T-helper 2 cell treated with Interferon-gamma antibody and Interleukin-4, amounts not matched to agents 100 ng/mL and 5 ng/mL, for 36 hours (primary cell): ENCODE measurements at regions not wholly inside any gene's neighbourhood (a gene's known extent, or its start where the extent isn't known, plus 50 kb on each side); places are given as distances from the start of the nearest gene placed in this dataset.

Experiments used
- intact Hi-C: fragments of 100-400 bp; cut with micrococcal nuclease; formaldehyde crosslinking; loops from one replicate; pipeline ENCODE4 v1.15.1; 2023

- intact Hi-C loops, result no loop called here
Observed at GRCh38 chr1:79817031-79817560, 810.6 kb upstream of the ADGRL4 start.

- intact Hi-C loops, result no loop called here
Observed at GRCh38 chr1:79815115-79815514, 808.6 kb upstream of the ADGRL4 start.

- intact Hi-C loops, result no loop called here
Observed at GRCh38 chr1:79811173-79811572, 804.6 kb upstream of the ADGRL4 start.

DNA sequence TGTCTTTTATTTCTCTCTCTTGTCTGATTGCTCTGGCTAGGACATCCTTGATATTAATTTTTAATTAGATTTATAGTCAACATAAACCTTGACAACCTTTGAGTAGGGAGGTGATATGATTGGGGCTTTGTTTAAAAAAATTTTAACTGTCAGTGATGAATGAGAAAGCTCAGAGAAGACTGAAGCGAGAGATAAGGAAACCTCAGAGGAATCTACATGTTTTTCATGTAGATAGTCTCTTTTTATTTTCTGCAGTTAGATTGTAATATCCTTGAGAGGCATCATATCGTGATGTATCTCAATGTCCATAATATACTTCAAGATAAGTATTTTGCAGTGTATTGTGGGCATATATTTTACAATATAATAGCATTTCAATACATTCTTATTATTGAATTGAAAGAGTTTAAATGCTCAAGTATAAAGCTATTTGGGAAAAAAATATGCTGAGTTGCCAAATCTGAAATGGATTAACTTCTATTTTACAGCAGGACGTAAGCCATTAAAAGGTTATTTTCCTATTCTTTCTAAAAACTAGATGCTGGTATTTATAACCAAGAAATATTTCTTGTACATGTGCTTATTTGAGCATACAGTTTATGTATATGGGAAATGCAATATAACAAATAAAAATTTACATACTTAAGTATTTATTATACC is 802.4 kb upstream of the ADGRL4 start:
- intact Hi-C loops, result no loop called here

GRCh38 chr1:79807816-79808215 is 801.3 kb upstream of the ADGRL4 start:
- intact Hi-C loops, result no loop called here

DNA sequence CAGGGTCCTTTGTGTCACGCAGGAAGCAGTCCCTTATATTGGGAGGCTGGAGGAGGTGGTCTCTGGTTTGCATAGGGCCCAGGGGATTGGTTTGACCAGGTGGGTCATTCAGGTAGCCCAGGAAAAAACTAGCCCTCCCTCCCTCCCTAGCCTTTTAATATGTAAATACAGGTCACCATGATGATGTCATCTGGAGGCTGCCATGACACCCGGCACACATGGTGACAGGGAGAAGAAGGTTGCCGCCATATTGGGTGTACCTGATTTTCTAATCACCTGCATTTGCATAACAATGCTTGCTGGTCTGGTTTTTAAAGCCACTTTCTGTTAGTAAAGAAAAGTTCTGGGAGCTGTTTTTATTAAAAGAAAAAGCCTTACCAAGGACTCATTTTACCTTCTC is 791.0 kb upstream of the ADGRL4 start:
- intact Hi-C loops, result no loop called here

DNA sequence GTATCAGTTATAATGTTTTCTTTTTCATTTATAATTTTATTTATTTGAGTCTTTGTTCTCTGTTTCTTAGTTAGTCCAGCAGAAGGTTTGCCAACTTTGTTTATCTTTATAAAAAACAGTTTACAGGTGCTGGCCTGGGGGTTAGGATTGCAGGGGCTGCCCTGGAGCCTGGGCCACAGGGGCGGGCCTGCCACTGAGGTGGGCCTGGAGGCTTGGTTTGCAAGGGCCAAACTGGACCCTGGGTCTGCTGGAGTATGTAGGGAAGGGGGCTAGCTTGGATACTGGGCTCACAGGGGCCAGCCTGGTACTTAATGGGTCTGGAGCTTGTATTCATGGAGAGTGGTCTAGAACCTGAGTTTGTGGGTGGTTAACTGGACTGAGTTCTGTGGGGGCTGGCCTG is 789.9 kb upstream of the ADGRL4 start:
- intact Hi-C loops, result no loop called here

DNA sequence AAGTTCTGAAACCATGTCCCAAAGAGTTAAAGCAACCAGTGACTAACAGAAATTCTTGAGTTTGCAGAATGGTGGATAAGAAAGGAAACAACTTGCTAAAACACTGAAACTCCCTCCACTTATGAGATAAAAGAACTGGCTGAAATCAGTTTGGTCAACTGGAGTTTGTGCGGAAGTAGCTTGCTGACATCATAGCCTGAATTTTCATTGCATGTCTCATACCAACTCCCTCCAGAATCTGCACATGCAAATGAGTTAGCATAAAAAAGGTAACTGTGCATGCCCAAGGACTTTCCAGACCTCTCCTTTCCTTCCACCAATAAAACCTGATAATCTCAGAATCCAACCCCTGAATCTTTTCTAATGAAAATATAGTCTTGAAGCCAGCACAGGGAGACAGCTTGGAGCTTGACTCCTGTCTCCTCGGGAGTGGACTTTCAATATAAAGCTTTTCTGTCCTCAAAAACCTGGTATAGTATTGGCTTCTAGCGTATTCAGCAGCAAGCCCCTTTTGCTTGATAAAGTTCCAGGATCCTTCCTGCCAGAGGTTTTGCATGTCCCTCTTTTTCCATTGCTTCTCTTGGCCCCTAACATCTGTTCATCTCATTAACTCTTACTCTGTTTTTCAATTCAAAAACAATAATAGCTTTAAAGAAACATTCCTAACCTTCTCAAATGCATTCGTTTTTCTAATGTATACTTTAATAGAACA is 785.8 kb upstream of the ADGRL4 start:
- intact Hi-C loops, result no loop called here

DNA sequence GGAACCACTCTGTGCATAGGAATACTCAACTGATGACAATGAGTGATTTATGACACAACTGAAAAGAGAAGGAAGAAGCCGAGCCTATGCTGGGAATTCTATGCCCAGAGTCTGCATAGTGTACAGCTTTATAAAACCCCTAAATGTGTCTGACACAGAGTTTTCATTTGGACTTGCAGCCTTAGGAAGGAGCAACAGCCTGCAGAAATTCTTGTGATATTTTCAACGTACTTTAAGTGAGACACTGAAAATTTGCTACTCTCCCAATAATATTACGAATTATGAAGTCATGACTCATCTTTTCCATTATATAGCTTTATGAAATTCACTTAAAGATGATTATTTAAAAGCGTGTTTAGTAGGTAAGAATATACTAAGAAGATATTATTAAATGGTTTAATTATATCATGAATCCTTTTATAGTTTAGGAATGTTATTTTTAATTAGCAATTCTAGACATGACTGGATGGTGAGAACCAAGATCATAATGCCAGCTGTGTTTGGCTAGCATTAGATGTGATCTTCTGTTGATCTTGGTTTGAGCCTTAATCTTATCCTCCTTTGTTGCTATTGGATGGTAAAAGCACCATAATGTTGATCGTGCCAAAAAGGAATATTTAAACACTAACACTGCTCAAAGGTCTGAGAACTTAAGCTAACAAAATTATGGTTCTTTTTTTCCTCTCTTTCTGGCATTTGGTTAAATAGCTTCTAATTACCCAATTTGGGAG is 785.1 kb upstream of the ADGRL4 start:
- intact Hi-C loops, result no loop called here

GRCh38 chr1:79790950-79791349 is 784.4 kb upstream of the ADGRL4 start:
- intact Hi-C loops, result no loop called here

DNA sequence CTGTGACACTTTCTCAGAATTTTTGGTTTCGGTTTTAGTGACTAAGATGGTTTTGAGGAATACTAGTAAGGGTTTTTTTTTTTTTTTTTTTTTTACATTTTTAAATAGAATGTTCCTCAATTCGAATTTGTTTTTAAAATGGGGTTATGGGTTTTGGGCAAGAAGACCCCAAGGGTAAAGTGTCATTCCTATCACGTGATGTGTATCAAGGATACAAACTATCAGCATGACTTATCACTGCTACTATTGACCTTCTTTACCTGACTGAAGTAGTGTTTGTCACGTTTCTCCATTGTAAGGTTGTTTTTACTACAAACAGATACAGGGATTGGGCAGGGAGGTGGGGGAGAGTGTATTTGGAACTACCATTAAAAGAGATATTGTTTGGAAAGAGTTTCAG is 781.1 kb upstream of the ADGRL4 start:
- intact Hi-C loops, result no loop called here

- intact Hi-C loops, result no loop called here
Observed at GRCh38 chr1:79785964-79786363, 779.4 kb upstream of the ADGRL4 start.

GRCh38 chr1:79785561-79785960 is 779.0 kb upstream of the ADGRL4 start:
- intact Hi-C loops, result no loop called here

- intact Hi-C loops, result no loop called here
Observed at GRCh38 chr1:79781261-79781660, 774.7 kb upstream of the ADGRL4 start.

DNA sequence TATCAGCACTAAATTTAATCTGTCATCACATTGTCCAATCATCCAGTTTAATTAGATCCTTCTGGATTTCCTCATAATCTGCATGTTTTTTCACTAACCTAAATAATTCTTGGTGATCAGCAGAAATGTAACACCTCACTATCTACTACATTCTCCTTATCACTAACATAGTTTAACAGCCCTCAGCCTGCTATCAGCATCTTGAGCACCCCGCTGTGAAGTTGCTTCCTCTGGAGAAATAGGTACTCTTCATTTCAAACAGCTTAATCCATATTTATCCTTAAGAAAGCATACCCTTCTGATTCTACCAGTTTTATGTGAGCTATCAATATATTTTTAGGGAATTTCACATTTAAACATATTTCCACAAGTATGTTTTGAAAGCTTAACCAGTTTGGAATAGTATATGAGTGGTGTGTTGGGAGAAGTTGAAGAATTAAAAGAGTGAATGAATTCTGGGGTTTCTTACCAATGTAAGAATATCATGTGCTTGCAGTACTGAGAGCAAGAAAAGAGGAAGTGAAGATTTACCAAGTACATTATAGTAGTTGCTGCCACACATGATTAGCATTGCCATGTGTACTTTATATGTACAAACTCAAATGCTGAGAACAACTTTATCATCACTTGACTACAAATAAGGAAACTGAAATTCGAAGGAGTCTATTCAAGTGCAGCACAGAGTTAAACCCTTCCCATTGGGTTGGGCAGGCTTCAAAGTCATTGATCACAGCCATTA is 771.1 kb upstream of the ADGRL4 start:
- intact Hi-C loops, result no loop called here

DNA sequence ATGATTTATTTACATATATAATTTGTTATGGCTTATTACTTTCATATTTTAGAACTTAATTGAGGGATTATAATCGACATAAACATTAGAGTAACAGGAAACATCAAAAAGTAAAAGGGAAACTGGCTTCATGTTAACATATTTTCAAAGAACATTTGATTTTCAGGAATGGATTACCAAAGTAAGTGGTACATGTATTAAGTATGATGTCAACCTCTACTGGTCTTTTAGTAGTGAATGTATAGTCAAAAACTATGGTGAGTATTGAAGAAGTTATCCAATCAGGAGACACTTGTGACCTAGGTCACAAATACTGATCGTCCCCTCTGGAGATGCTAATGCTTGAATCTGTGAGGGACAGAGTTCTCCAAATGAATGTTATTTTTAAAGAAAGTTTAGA is 768.9 kb upstream of the ADGRL4 start:
- intact Hi-C loops, result no loop called here

- intact Hi-C loops, result no loop called here
Observed at GRCh38 chr1:79773385-79773784, 766.9 kb upstream of the ADGRL4 start.

DNA sequence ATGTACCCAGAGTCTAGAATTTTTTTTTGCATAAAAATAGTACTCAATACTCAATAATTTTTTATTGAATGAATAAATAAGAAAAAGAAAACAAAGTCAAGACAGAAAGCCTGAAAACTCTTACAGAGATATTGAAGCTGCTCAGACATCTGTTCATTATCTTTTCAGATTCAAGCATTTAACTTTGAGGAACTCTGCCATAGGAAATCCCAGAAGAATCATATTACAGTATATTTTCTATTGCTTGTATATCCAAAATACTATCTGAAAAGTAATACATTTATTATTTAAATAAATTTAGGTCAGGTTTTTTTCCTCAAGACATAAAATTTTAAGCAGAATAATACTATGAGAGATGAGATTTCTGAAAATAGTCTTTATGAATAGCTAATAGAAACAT is 755.9 kb upstream of the ADGRL4 start:
- intact Hi-C loops, result no loop called here

GRCh38 chr1:79760531-79760930 is 754.0 kb upstream of the ADGRL4 start:
- intact Hi-C loops, result no loop called here

GRCh38 chr1:79749607-79750006 is 743.1 kb upstream of the ADGRL4 start:
- intact Hi-C loops, result no loop called here

GRCh38 chr1:79745929-79746328 is 739.4 kb upstream of the ADGRL4 start:
- intact Hi-C loops, result no loop called here

DNA sequence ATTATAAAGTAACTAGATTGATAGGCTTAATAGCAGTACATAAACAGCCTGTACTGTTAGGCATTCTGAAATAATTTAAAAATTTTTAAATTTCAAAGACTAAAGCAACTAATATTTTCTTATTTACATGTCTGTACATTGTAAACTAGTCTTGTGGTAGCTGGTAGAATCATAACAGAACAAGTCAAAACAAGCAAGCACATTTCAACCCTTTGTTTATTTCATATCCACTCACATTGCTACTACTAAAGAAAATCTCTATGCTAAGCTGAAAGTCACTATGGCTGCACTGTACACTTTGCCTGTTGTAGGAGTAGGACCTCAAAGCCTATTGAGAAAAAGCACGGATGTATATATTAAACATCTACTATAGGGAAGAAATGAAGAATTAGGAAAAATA is 738.2 kb upstream of the ADGRL4 start:
- intact Hi-C loops, result no loop called here
